ENCODE measurements at regions not wholly inside any gene's neighbourhood (a gene's known extent, or its start where the extent isn't known, plus 50 kb on each side); places are given as distances from the start of the nearest gene placed in this dataset.

DNA sequence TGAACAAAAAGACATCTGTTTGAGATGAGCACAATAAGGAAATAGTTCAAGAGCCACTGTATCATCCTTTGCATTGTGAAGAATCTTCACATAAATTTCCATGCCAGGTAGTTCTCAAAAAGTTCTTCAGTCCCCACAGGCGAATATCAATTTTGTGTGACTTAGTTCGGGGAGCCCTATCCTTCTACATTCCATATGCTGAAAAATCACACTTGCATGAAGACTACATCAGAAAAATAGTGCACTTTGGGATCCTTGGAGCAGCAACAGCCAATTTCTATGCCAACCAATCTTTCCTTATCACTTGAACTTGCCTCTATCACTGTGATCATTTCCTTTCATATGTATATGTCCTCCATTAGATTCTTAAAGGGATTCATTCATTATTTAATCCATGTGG lies 830.6 kb upstream of the POU3F3 start:
- TF ChIP-seq EZH2phosphoT487 (IDR thresholded peaks at IDR 0.05; ENCODE audit: unreplicated experiment) (no peak), CTCF (conservative IDR thresholded peaks at IDR 0.05; ENCODE audit: low read depth in 2 of 2) (no peak), POLR2AphosphoS5 (IDR thresholded peaks at IDR 0.05; ENCODE audit: low read depth) (no peak), JUNB (IDR thresholded peaks at IDR 0.05; ENCODE audit: unreplicated experiment) (no peak), EZH2 (IDR thresholded peaks at IDR 0.05; ENCODE audit: low read depth, unreplicated experiment) (no peak), REST (IDR thresholded peaks at IDR 0.05; ENCODE audit: unreplicated experiment) (no peak), STAT1 (IDR thresholded peaks at IDR 0.05; ENCODE audit: unreplicated experiment) (no peak), ETS1 (IDR thresholded peaks at IDR 0.05) (no peak), CREB1 (CRISPR knock-in tag; IDR thresholded peaks at IDR 0.05; ENCODE audit: low read depth) (no peak)
